Activated CD8-positive, alpha-beta memory T cell treated with anti-CD3 and anti-CD28 coated beads for 48 hours (primary cell): ENCODE measurements at regions not wholly inside any gene's neighbourhood (a gene's known extent, or its start where the extent isn't known, plus 50 kb on each side); places are given as distances from the start of the nearest gene placed in this dataset.

Experiments
- DNase-seq, 3 experiments: peaks; one replicate each; pipeline ENCODE4 v3.0.0-alpha.2; 2020; ENCODE audit warnings: low read depth in 2 of 3, low spot score in 2 of 3

GRCh38 chr2:60168247-60168646 is 385.2 kb downstream of the BCL11A start:
- no peak for DNase-seq

GRCh38 chr2:60167089-60167488 is 386.4 kb downstream of the BCL11A start:
- no peak for DNase-seq

GRCh38 chr2:60163691-60164090 is 389.8 kb downstream of the BCL11A start:
- DNase-seq: no peak

- no peak for DNase-seq
These were observed 393.9 kb downstream of the BCL11A start for GRCh38 chr2:60159519-60159918.

GRCh38 chr2:60158262-60158661 is 395.2 kb downstream of the BCL11A start:
- no peak for DNase-seq

GRCh38 chr2:60157283-60157682 is 396.2 kb downstream of the BCL11A start:
- DNase-seq: no peak

GRCh38 chr2:60154142-60154541 is 399.3 kb downstream of the BCL11A start:
- no peak for DNase-seq

GRCh38 chr2:60152226-60152833 is 401.1 kb downstream of the BCL11A start:
- DNase-seq: no peak

- DNase-seq: no peak
These were observed 404.3 kb downstream of the BCL11A start for GRCh38 chr2:60149176-60149575.

GRCh38 chr2:60148716-60149115 is 404.7 kb downstream of the BCL11A start:
- no peak for DNase-seq

GRCh38 chr2:60140185-60140584 is 413.3 kb downstream of the BCL11A start:
- no peak for DNase-seq

GRCh38 chr2:60136913-60137312 is 416.5 kb downstream of the BCL11A start:
- DNase-seq: no peak

- no peak for DNase-seq
These were observed 426.3 kb downstream of the BCL11A start for GRCh38 chr2:60127191-60127590.

- no peak for DNase-seq
These were observed 427.6 kb downstream of the BCL11A start for GRCh38 chr2:60125611-60126426.

GRCh38 chr2:60119778-60120177 is 433.7 kb downstream of the BCL11A start:
- DNase-seq: no peak

GRCh38 chr2:60118917-60119316 is 434.5 kb downstream of the BCL11A start:
- DNase-seq: no peak

- no peak for DNase-seq
These were observed 435.4 kb downstream of the BCL11A start for GRCh38 chr2:60118061-60118460.

- DNase-seq: no peak
These were observed 437.1 kb downstream of the BCL11A start for GRCh38 chr2:60116161-60116875.

- no peak for DNase-seq
These were observed 443.7 kb downstream of the BCL11A start for GRCh38 chr2:60109744-60110143.

- no peak for DNase-seq
These were observed 446.5 kb downstream of the BCL11A start for GRCh38 chr2:60106836-60107529.

- DNase-seq: no peak
These were observed 447.5 kb downstream of the BCL11A start for GRCh38 chr2:60105906-60106305.
